GM23248 (cell line): ENCODE measurements at regions not wholly inside any gene's neighbourhood (a gene's known extent, or its start where the extent isn't known, plus 50 kb on each side); places are given as distances from the start of the nearest gene placed in this dataset.
A peak's percentile ranks its signal among the peaks of the same experiment; 100 is the strongest.
"Not testable (repeated sequence)": the region's sequence is repeated elsewhere in the genome, so short reads cannot be mapped to it uniquely, and the experiment has no call there.

ENCODE experiments used
- DNase-seq: peaks from one replicate; pipeline ENCODE4 v3.0.0-alpha.2; 2015
- H2AFZ ChIP-seq: fragments of 200-600 bp; sonication (generic); 2 replicates; pipeline ENCODE4 v1.6.1; 2016; ENCODE audit warnings: antibody characterized with exemption
- H3F3A ChIP-seq: fragments of 200-600 bp; sonication (generic); 2 replicates; pipeline ENCODE4 v1.6.1; 2016; ENCODE audit warnings: mild to moderate bottlenecking, antibody characterized with exemption, mixed run types; ENCODE audit not compliant: insufficient read depth
- H3K27ac ChIP-seq: fragments of 200-600 bp; sonication (generic); 2 replicates; pipeline ENCODE4 v1.5.1; 2016; ENCODE audit warnings: mild to moderate bottlenecking
- H3K27me3 ChIP-seq: fragments of 200-600 bp; sonication (generic); replicated peaks from 2 replicates; pipeline ENCODE4 v1.6.1; 2016; ENCODE audit warnings: mild to moderate bottlenecking; ENCODE audit not compliant: insufficient read depth
- H3K36me3 ChIP-seq: fragments of 200-600 bp; sonication (generic); 2 replicates; pipeline ENCODE4 v1.6.1; 2016; ENCODE audit warnings: low read depth, mild to moderate bottlenecking
- H3K4me1 ChIP-seq: fragments of 200-600 bp; sonication (generic); 2 replicates; pipeline ENCODE4 v1.6.1; 2016; ENCODE audit warnings: mild to moderate bottlenecking; ENCODE audit not compliant: insufficient read depth
- H3K4me2 ChIP-seq: fragments of 200-600 bp; sonication (generic); one replicate; pipeline ENCODE4 v1.6.1; 2016; ENCODE audit warnings: mild to moderate bottlenecking; ENCODE audit not compliant: unreplicated experiment
- H3K4me3 ChIP-seq: fragments of 200-600 bp; sonication (generic); 2 replicates; pipeline ENCODE4 v1.5.1; 2016; ENCODE audit warnings: mild to moderate bottlenecking
- H3K79me2 ChIP-seq: fragments of 200-600 bp; sonication (generic); 2 replicates; pipeline ENCODE4 v1.6.1; 2016; ENCODE audit warnings: mild to moderate bottlenecking; ENCODE audit not compliant: insufficient read depth
- H3K9ac ChIP-seq: fragments of 200-600 bp; sonication (generic); 2 replicates; pipeline ENCODE4 v1.6.1; 2016; ENCODE audit warnings: mild to moderate bottlenecking
- H3K9me2 ChIP-seq: fragments of 200-600 bp; sonication (generic); 2 replicates; pipeline ENCODE4 v1.6.1; 2016; ENCODE audit warnings: mixed run types, mild to moderate bottlenecking, moderate library complexity; ENCODE audit not compliant: insufficient read depth
- H3K9me3 ChIP-seq: fragments of 200-600 bp; sonication (generic); one replicate; pipeline ENCODE4 v1.6.1; 2017; ENCODE audit warnings: low read depth
- H4K20me1 ChIP-seq: fragments of 200-600 bp; sonication (generic); 2 replicates; pipeline ENCODE4 v1.6.0; 2016; ENCODE audit not compliant: insufficient read depth
- EZH2 ChIP-seq: fragments of 200-600 bp; sonication (generic); IDR thresholded peaks from 2 replicates; pipeline ENCODE4 v1.6.1; 2018; ENCODE audit warnings: antibody characterized with exemption, mild to moderate bottlenecking; ENCODE audit not compliant: insufficient read depth, poor library complexity, severe bottlenecking
- EZH2phosphoT487 ChIP-seq: fragments of 200-600 bp; sonication (generic); IDR thresholded peaks from 2 replicates; pipeline ENCODE4 v1.6.1; 2018; ENCODE audit warnings: antibody characterized with exemption, moderate library complexity, mild to moderate bottlenecking, low read depth; ENCODE audit not compliant: insufficient read depth
- WGBS, 2 experiments: methylation state at CpG; one replicate each; pipeline ENCODE4 v1.1.6; 2015 to 2017; ENCODE audit warnings: low lambda C conversion rate in 2 of 2, low coverage in 1 of 2; ENCODE audit errors: missing lambda C conversion rate in 2 of 2; 5-methylcytosine and 5-hydroxymethylcytosine counted together
- in situ Hi-C: fragments of 300-500 bp; cut with MboI; formaldehyde crosslinking; loops from 2 replicates; pipeline ENCODE4 v1.15.0; 2020

GRCh38 chr14:89661392-89661791 lies 244.4 kb upstream of the FOXN3 start:
- 94 to 98% methylated on average over 4 of the region's 4 CpGs for WGBS, 2 experiments
- H3K4me3 ChIP-seq, result no peak overlapping the region
- H3K9ac ChIP-seq, result no peak overlapping the region
- no peak for DNase-seq
- H3K4me2 ChIP-seq, result no peak overlapping the region
- H2AFZ ChIP-seq, result no peak overlapping the region
- no peaks in the 10 kb centered on the region for H3F3A ChIP-seq
- H3K9me2 ChIP-seq, result no peaks in the 10 kb centered on the region
- H3K27ac ChIP-seq, result no peak overlapping the region
- H3K9me3 ChIP-seq, result no peaks in the 10 kb centered on the region
- H3K36me3 ChIP-seq, result no peaks in the 10 kb centered on the region
- H3K79me2 ChIP-seq, result no peaks in the 10 kb centered on the region
- H4K20me1 ChIP-seq, result no peaks in the 10 kb centered on the region
- TF ChIP-seq EZH2phosphoT487 (no peak), EZH2 (no peak)
- H3K4me1 ChIP-seq, result peaks cover 14% of the 10 kb centered on the region
- in situ Hi-C loops, result no loop called here
- H3K27me3 ChIP-seq, result no peaks in the 10 kb centered on the region

GRCh38 chr14:89660625-89661233 lies 243.7 kb upstream of the FOXN3 start:
- H4K20me1 ChIP-seq, H3F3A ChIP-seq, H3K9me2 ChIP-seq, H3K9me3 ChIP-seq, H3K36me3 ChIP-seq, H3K79me2 ChIP-seq, H3K4me3 ChIP-seq, in situ Hi-C loops, H3K27me3 ChIP-seq, DNase-seq, H2AFZ ChIP-seq: not testable (repeated sequence)
- Histone ChIP-seq H3K4me1 (peaks cover 14% of the 10 kb centered on the region), H3K4me2 (peak overlapping the region; percentile 78), H3K9ac (peak overlapping the region; percentile 49; the same call in 1 of the 2 replicates), H3K27ac (peak overlapping the region; percentile 14; the same call in 1 of the 2 replicates)
- 75 to 79% methylated on average over 6 of the region's 6 CpGs for WGBS, 2 experiments

- in situ Hi-C loops, result no loop called here
These were observed 243.1 kb upstream of the FOXN3 start for GRCh38 chr14:89660166-89660565.

GRCh38 chr14:89658977-89659670 lies 242.1 kb upstream of the FOXN3 start:
- Histone ChIP-seq H4K20me1 (no peaks in the 10 kb centered on the region), H3K27me3 (no peaks in the 10 kb centered on the region), H3K9ac (no peak overlapping the region), H2AFZ (peak overlapping the region; percentile 33; the same call in 1 of the 2 replicates), H3K36me3 (no peaks in the 10 kb centered on the region), H3K4me2 (peak overlapping the region; percentile 18), H3K4me3 (no peak overlapping the region), H3K27ac (no peak overlapping the region), H3K4me1 (peaks cover 14% of the 10 kb centered on the region), H3K9me2 (no peaks in the 10 kb centered on the region), H3K9me3 (no peaks in the 10 kb centered on the region), H3K79me2 (no peaks in the 10 kb centered on the region), H3F3A (no peaks in the 10 kb centered on the region)
- in situ Hi-C loops, result no loop called here
- TF ChIP-seq EZH2, result no peak
- TF ChIP-seq EZH2phosphoT487, result no peak
- WGBS, 2 experiments, result 66 to 72% methylated on average over 7 of the region's 7 CpGs
- DNase-seq, result no peak

More at GRCh38 chr14:89660166-89660565, 243.1 kb upstream of the FOXN3 start:
- Histone ChIP-seq H3K4me2 (peak overlapping the region; percentile 78), H3K27ac (peak overlapping the region; percentile 14; the same call in 1 of the 2 replicates), H3K9ac (peak overlapping the region; percentile 49), H3K27me3 (no peaks in the 10 kb centered on the region), H3K79me2 (no peaks in the 10 kb centered on the region), H4K20me1 (no peaks in the 10 kb centered on the region), H2AFZ (peak overlapping the region; percentile 60), H3K9me2 (no peaks in the 10 kb centered on the region), H3K36me3 (no peaks in the 10 kb centered on the region), H3F3A (no peaks in the 10 kb centered on the region), H3K4me1 (peaks cover 14% of the 10 kb centered on the region), H3K9me3 (no peaks in the 10 kb centered on the region), H3K4me3 (peak overlapping the region; percentile 54)
- 1 to 4% methylated on average over 5 of the region's 5 CpGs for WGBS, 2 experiments
- no peak for TF ChIP-seq EZH2phosphoT487
- TF ChIP-seq EZH2, result no peak
- DNase-seq, result peak; percentile 85
